ENCODE measurements at regions not wholly inside any gene's neighbourhood (a gene's known extent, or its start where the extent isn't known, plus 50 kb on each side); places are given as distances from the start of the nearest gene placed in this dataset.

DNA sequence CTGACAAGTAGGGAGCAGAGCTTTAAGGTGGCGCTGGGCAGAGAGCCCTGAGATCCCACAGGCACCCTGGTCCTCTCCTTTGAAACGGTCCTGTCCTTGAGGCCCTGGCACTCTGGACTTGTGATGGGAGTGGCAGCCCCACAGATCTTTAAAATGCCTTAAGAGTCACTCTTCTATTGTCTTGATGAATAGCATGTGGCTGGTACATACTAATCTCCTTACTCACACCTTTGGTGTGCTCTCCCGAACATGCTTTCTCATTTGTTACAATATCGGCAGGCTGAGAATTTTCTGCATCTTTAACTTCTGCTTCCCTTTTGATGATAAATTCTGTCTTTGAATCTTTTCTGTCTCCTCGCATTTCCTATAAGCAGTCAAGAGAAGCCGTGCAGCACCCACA, 333.8 kb downstream of the TFAP2A start:
- Histone ChIP-seq H3K27ac (ENCODE audit: extremely low read length, insufficient read depth, low read length) (no peak overlapping the region), H3K4me3 (replicated peaks in 1 of 3; ENCODE audit: insufficient read depth in 1 of 3, low read depth in 2 of 3, low read length in 3 of 3) (no peak overlapping the region), H3K79me2 (ENCODE audit: insufficient read depth, low read length) (no peaks in the 10 kb centered on the region), H3K9ac (ENCODE audit: insufficient read depth, low read depth, low read length) (no peak overlapping the region), H3K27me3 (ENCODE audit: control insufficient read depth in 1 of 2, insufficient read depth in 2 of 2, low read length in 2 of 2) (no peaks in the 10 kb centered on the region), H3K4me1 (ENCODE audit: insufficient read depth, low read length) (no peaks in the 10 kb centered on the region), H3K36me3 (replicated peaks in 1 of 2; ENCODE audit: control insufficient read depth in 1 of 2, insufficient read depth in 2 of 2, low read length in 2 of 2) (no peaks in the 10 kb centered on the region), H4K20me1 (ENCODE audit: insufficient read depth, low read length) (no peaks in the 10 kb centered on the region), H2AFZ (ENCODE audit: low read length) (no peak overlapping the region), H3K4me2 (ENCODE audit: low read depth, low read length) (no peak overlapping the region), H3K9me3 (ENCODE audit: low read length) (no peaks in the 10 kb centered on the region)
- ATAC-seq (no peak), DNase-seq (ENCODE audit: low spot score) (no peak), FAIRE-seq (no peak)
- ChIA-PET POLR2A (no interaction called here), CTCF (ENCODE audit: low intra/inter-chr PET ratio, low total read pairs) (no interaction called here)
- intact Hi-C loops (cut with micrococcal nuclease; ENCODE audit: unreplicated experiment) (no loop called here), in situ Hi-C loops (cut with HindIII; ENCODE audit: extremely low pct_ligation_motif_present, low pct_unique_long_range_greater_than_20kb) (no loop called here)
- no TSS peak for BruUV-seq (replicated peaks)
- no peak for TF ChIP-seq ZNF800 (CRISPR knock-in tag; IDR thresholded peaks at IDR 0.05)
- TF ChIP-seq, protein P1, sequence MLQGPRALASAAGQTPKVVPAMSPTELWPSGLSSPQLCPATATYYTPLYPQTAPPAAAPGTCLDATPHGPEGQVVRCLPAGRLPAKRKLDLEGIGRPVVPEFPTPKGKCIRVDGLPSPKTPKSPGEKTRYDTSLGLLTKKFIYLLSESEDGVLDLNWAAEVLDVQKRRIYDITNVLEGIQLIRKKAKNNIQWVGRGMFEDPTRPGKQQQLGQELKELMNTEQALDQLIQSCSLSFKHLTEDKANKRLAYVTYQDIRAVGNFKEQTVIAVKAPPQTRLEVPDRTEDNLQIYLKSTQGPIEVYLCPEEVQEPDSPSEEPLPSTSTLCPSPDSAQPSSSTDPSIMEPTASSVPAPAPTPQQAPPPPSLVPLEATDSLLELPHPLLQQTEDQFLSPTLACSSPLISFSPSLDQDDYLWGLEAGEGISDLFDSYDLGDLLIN (CRISPR knock-in tag; IDR thresholded peaks at IDR 0.05; ENCODE audit: borderline replicate concordance): no peak
- TF ChIP-seq STAG1 (CRISPR knock-in tag; IDR thresholded peaks at IDR 0.05): no peak
- no peak for TF ChIP-seq CEBPG (CRISPR knock-in tag; IDR thresholded peaks at IDR 0.05)
- TF ChIP-seq ZSCAN21 (CRISPR knock-in tag; IDR thresholded peaks at IDR 0.05; ENCODE audit: borderline replicate concordance): no peak
- TF ChIP-seq, protein P2, sequence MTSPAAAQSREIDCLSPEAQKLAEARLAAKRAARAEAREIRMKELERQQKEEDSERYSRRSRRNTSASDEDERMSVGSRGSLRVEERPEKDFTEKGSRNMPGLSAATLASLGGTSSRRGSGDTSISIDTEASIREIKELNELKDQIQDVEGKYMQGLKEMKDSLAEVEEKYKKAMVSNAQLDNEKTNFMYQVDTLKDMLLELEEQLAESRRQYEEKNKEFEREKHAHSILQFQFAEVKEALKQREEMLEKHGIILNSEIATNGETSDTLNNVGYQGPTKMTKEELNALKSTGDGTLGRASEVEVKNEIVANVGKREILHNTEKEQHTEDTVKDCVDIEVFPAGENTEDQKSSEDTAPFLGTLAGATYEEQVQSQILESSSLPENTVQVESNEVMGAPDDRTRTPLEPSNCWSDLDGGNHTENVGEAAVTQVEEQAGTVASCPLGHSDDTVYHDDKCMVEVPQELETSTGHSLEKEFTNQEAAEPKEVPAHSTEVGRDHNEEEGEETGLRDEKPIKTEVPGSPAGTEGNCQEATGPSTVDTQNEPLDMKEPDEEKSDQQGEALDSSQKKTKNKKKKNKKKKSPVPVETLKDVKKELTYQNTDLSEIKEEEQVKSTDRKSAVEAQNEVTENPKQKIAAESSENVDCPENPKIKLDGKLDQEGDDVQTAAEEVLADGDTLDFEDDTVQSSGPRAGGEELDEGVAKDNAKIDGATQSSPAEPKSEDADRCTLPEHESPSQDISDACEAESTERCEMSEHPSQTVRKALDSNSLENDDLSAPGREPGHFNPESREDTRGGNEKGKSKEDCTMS (CRISPR knock-in tag; conservative IDR thresholded peaks at IDR 0.05): no peak
- no peak for TF ChIP-seq SOX13 (IDR thresholded peaks at IDR 0.05)
- TF ChIP-seq SOX13 (CRISPR knock-in tag; conservative IDR thresholded peaks at IDR 0.05 in 1 of 2, IDR thresholded peaks at IDR 0.05 in 1 of 2): no peak
- TF ChIP-seq ZNF280D (CRISPR knock-in tag; IDR thresholded peaks at IDR 0.05): no peak
- 44% methylated on average over 4 of the region's 6 CpGs for WGBS (ENCODE audit: low lambda C conversion rate)

All from HepG2 (cell line).